ENCODE measurements at regions not wholly inside any gene's neighbourhood (a gene's known extent, or its start where the extent isn't known, plus 50 kb on each side); places are given as distances from the start of the nearest gene placed in this dataset.

DNA sequence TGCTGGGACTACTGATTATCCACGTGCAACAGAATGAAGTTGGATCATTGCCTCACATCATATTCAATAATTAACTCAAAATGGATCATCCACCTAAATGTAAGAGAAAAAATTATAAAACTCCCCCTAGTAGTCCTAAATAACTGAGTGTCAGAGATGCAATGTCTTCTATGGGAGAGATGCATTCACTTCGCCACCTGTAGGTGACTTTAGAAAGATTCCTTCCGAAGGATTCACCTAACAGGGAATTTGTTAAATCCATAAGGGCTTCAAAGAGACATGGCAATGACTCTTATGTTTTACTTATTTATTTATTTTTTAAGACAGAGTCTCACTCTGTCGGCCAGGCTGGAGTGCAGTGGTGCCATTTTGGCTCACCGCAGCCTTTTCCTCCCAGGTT, 526.0 kb downstream of the MTRR start:
- H3F3A ChIP-seq (ENCODE audit: insufficient read depth), result no peaks in the 10 kb centered on the region
- no peak overlapping the region for H3K9ac ChIP-seq (ENCODE audit: low read length)
- H3K27me3 ChIP-seq (ENCODE audit: low read length), result no peaks in the 10 kb centered on the region
- no peak overlapping the region for H2AFZ ChIP-seq (ENCODE audit: low read depth, low read length, severe bottlenecking)
- H3K27ac ChIP-seq (ENCODE audit: low read depth, low read length), result no peak overlapping the region
- no peaks in the 10 kb centered on the region for H3K9me2 ChIP-seq (replicated peaks; ENCODE audit: insufficient read depth, low read length)
- H3K4me3 ChIP-seq (ENCODE audit: insufficient read depth, low read length, poor library complexity, severe bottlenecking), result no peak overlapping the region
- no peak overlapping the region for H3K4me2 ChIP-seq (ENCODE audit: low read depth, low read length, poor library complexity, severe bottlenecking)
- H3K9me3 ChIP-seq (ENCODE audit: insufficient read depth, low read length), result no peaks in the 10 kb centered on the region
- H3K36me3 ChIP-seq (ENCODE audit: low read length), result no peaks in the 10 kb centered on the region
- H4K20me1 ChIP-seq (ENCODE audit: low read depth, low read length), result no peaks in the 10 kb centered on the region
- no peak for TF ChIP-seq EZH2phosphoT487 (conservative IDR thresholded peaks at IDR 0.05; ENCODE audit: low read length)
- TF ChIP-seq, protein P1, sequence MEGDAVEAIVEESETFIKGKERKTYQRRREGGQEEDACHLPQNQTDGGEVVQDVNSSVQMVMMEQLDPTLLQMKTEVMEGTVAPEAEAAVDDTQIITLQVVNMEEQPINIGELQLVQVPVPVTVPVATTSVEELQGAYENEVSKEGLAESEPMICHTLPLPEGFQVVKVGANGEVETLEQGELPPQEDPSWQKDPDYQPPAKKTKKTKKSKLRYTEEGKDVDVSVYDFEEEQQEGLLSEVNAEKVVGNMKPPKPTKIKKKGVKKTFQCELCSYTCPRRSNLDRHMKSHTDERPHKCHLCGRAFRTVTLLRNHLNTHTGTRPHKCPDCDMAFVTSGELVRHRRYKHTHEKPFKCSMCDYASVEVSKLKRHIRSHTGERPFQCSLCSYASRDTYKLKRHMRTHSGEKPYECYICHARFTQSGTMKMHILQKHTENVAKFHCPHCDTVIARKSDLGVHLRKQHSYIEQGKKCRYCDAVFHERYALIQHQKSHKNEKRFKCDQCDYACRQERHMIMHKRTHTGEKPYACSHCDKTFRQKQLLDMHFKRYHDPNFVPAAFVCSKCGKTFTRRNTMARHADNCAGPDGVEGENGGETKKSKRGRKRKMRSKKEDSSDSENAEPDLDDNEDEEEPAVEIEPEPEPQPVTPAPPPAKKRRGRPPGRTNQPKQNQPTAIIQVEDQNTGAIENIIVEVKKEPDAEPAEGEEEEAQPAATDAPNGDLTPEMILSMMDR (IDR thresholded peaks at IDR 0.05; ENCODE audit: insufficient read depth, low read length, poor library complexity, severe bottlenecking), result no peak
- H3K79me2 ChIP-seq (ENCODE audit: insufficient read depth, low read length), result no peaks in the 10 kb centered on the region

DNA sequence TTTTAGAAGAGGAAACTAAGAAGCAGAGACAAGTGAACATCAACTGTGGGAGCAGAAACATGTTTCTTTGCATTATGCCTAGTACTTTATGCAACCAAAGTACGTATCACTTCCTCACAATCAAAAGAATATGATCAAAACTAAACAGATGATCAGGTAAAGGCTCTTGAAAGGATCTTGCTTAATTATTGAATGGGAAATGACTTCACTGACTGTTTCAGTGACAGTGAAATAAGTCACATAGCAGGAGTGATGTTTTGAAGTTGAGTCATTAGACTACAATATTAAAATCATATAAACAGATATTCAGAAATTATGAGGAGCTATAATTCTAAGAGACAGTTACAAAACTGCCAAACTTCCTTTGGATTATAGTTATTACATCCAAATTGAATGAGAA, 527.3 kb downstream of the MTRR start:
- Histone ChIP-seq H3K27me3 (ENCODE audit: low read length) (no peaks in the 10 kb centered on the region), H3K36me3 (ENCODE audit: low read length) (no peaks in the 10 kb centered on the region)

DNA sequence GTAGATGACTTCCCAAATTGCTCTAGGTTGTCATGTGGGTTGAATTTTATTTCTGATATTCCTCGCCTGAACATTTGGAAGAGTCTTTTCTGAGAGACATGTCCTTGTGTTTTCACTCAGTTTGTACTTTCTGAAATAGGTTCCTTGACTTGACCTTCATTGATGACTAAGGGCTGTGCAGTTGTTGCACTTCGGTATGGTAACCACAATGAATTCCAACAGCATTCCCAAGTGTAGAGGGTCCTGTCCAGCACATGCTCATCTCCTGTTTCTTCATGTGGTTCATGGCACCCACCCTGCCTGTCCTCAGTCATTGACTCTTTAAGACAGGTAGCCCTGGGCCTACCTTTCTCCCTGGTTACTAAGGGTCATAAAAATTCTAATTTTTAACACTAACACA, 527.8 kb downstream of the MTRR start:
- H3K9ac ChIP-seq (ENCODE audit: low read length), result no peak overlapping the region
- no peaks in the 10 kb centered on the region for H3K27me3 ChIP-seq (ENCODE audit: low read length)
- H3K79me2 ChIP-seq (ENCODE audit: insufficient read depth, low read length), result no peaks in the 10 kb centered on the region
- no peak overlapping the region for H2AFZ ChIP-seq (ENCODE audit: low read depth, low read length, severe bottlenecking)
- no peaks in the 10 kb centered on the region for H3F3A ChIP-seq (ENCODE audit: insufficient read depth)
- no peak overlapping the region for H3K4me3 ChIP-seq (ENCODE audit: insufficient read depth, low read length, poor library complexity, severe bottlenecking)
- no peaks in the 10 kb centered on the region for H3K36me3 ChIP-seq (ENCODE audit: low read length)
- no peak overlapping the region for H3K4me2 ChIP-seq (ENCODE audit: low read depth, low read length, poor library complexity, severe bottlenecking)
- no peak for TF ChIP-seq EZH2phosphoT487 (conservative IDR thresholded peaks at IDR 0.05; ENCODE audit: low read length)
- TF ChIP-seq, protein P1 (IDR thresholded peaks at IDR 0.05; ENCODE audit: insufficient read depth, low read length, poor library complexity, severe bottlenecking), result no peak
- H3K27ac ChIP-seq (ENCODE audit: low read depth, low read length), result no peak overlapping the region
- no peaks in the 10 kb centered on the region for H4K20me1 ChIP-seq (ENCODE audit: low read depth, low read length)
- H3K9me2 ChIP-seq (replicated peaks; ENCODE audit: insufficient read depth, low read length), result no peaks in the 10 kb centered on the region
- H3K9me3 ChIP-seq (ENCODE audit: insufficient read depth, low read length), result no peaks in the 10 kb centered on the region

More for the DNA sequence above, 527.3 kb downstream of the MTRR start:
- no peak overlapping the region for H3K9ac ChIP-seq (ENCODE audit: low read length)
- no peak overlapping the region for H2AFZ ChIP-seq (ENCODE audit: low read depth, low read length, severe bottlenecking)
- H3K9me3 ChIP-seq (ENCODE audit: insufficient read depth, low read length), result no peaks in the 10 kb centered on the region
- no peaks in the 10 kb centered on the region for H4K20me1 ChIP-seq (ENCODE audit: low read depth, low read length)
- no peaks in the 10 kb centered on the region for H3K9me2 ChIP-seq (replicated peaks; ENCODE audit: insufficient read depth, low read length)
- TF ChIP-seq, protein P1 (IDR thresholded peaks at IDR 0.05; ENCODE audit: insufficient read depth, low read length, poor library complexity, severe bottlenecking), result no peak
- TF ChIP-seq EZH2phosphoT487 (conservative IDR thresholded peaks at IDR 0.05; ENCODE audit: low read length), result no peak
- no peaks in the 10 kb centered on the region for H3K79me2 ChIP-seq (ENCODE audit: insufficient read depth, low read length)
- no peak overlapping the region for H3K27ac ChIP-seq (ENCODE audit: low read depth, low read length)
- H3F3A ChIP-seq (ENCODE audit: insufficient read depth), result no peaks in the 10 kb centered on the region
- no peak overlapping the region for H3K4me3 ChIP-seq (ENCODE audit: insufficient read depth, low read length, poor library complexity, severe bottlenecking)
- no peak overlapping the region for H3K4me2 ChIP-seq (ENCODE audit: low read depth, low read length, poor library complexity, severe bottlenecking)
